ENCODE measurements at regions not wholly inside any gene's neighbourhood (a gene's known extent, or its start where the extent isn't known, plus 50 kb on each side); places are given as distances from the start of the nearest gene placed in this dataset.

GRCh38 chr16:66066404-66066803 is 300.1 kb upstream of the CDH5 start:
- Histone ChIP-seq H3K27ac (ENCODE audit: low read depth, low read length) (no peak overlapping the region), H3K27me3 (ENCODE audit: control insufficient read depth, low read length) (no peaks in the 10 kb centered on the region; the same call in 1 of the 2 replicates), H3K79me2 (ENCODE audit: control insufficient read depth, low read length) (no peaks in the 10 kb centered on the region), H3K9me2 (replicated peaks; ENCODE audit: control insufficient read depth, low read length) (no peaks in the 10 kb centered on the region), H3K4me1 (ENCODE audit: control insufficient read depth, low read length) (no peaks in the 10 kb centered on the region), H3K9me3 (ENCODE audit: control insufficient read depth, insufficient read depth, low read length) (no peaks in the 10 kb centered on the region), H3K4me3 (ENCODE audit: low read length) (no peak overlapping the region), H3K4me2 (ENCODE audit: low read length) (no peak overlapping the region), H3F3A (ENCODE audit: control insufficient read depth, insufficient read depth) (no peaks in the 10 kb centered on the region), H3K36me3 (ENCODE audit: control insufficient read depth, low read length) (no peaks in the 10 kb centered on the region), H4K20me1 (ENCODE audit: control insufficient read depth, insufficient read depth, low read depth, low read length) (no peaks in the 10 kb centered on the region)
- TF ChIP-seq CTCF (IDR thresholded peaks at IDR 0.05; ENCODE audit: low read depth, low read length, poor library complexity, severe bottlenecking) (no peak), EZH2phosphoT487 (IDR thresholded peaks at IDR 0.05; ENCODE audit: borderline replicate concordance, low read length) (no peak)

DNA sequence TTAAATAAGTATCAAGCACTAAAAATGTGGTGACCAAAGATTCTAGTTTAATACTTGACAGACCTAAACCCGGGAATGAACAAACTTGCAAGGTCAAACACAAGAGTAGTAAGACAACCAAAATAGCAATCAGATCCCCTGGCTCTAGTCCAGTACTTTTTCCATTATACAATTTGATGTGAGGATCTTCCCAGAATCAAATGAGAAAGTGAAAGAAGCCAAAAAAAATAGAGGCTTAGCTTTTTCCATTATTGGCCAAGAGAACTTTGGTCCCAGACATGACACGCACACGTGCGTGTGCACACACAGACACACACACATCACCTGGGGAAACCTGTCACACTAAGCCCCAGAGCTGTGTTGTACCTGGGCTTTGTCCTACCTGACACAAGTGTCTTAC is 300.6 kb upstream of the CDH5 start:
- Histone ChIP-seq H3K4me3 (ENCODE audit: low read length) (no peak overlapping the region), H3K27me3 (ENCODE audit: control insufficient read depth, low read length) (no peaks in the 10 kb centered on the region), H3K9me3 (ENCODE audit: control insufficient read depth, insufficient read depth, low read length) (no peaks in the 10 kb centered on the region), H4K20me1 (ENCODE audit: control insufficient read depth, insufficient read depth, low read depth, low read length) (no peaks in the 10 kb centered on the region), H3K4me1 (ENCODE audit: control insufficient read depth, low read length) (no peaks in the 10 kb centered on the region), H3K4me2 (ENCODE audit: low read length) (no peak overlapping the region), H3K9me2 (replicated peaks; ENCODE audit: control insufficient read depth, low read length) (no peaks in the 10 kb centered on the region), H3K36me3 (ENCODE audit: control insufficient read depth, low read length) (no peaks in the 10 kb centered on the region), H3F3A (ENCODE audit: control insufficient read depth, insufficient read depth) (no peaks in the 10 kb centered on the region), H3K79me2 (ENCODE audit: control insufficient read depth, low read length) (no peaks in the 10 kb centered on the region), H3K27ac (ENCODE audit: low read depth, low read length) (no peak overlapping the region)
- no peak for TF ChIP-seq CTCF (IDR thresholded peaks at IDR 0.05; ENCODE audit: low read depth, low read length, poor library complexity, severe bottlenecking)
- no peak for TF ChIP-seq EZH2phosphoT487 (IDR thresholded peaks at IDR 0.05; ENCODE audit: borderline replicate concordance, low read length)

GRCh38 chr16:66064801-66065530 is 301.5 kb upstream of the CDH5 start:
- TF ChIP-seq EZH2phosphoT487 (IDR thresholded peaks at IDR 0.05; ENCODE audit: borderline replicate concordance, low read length) (no peak), CTCF (IDR thresholded peaks at IDR 0.05; ENCODE audit: low read depth, low read length, poor library complexity, severe bottlenecking) (no peak)
- H3K4me1 ChIP-seq (ENCODE audit: control insufficient read depth, low read length) = no peaks in the 10 kb centered on the region

More at GRCh38 chr16:66064801-66065530, 301.5 kb upstream of the CDH5 start:
- Histone ChIP-seq H3K36me3 (ENCODE audit: control insufficient read depth, low read length) (no peaks in the 10 kb centered on the region), H3K79me2 (ENCODE audit: control insufficient read depth, low read length) (no peaks in the 10 kb centered on the region), H3K4me3 (ENCODE audit: low read length) (no peak overlapping the region), H3K9me3 (ENCODE audit: control insufficient read depth, insufficient read depth, low read length) (no peaks in the 10 kb centered on the region), H3K9me2 (replicated peaks; ENCODE audit: control insufficient read depth, low read length) (no peaks in the 10 kb centered on the region), H3K27ac (ENCODE audit: low read depth, low read length) (no peak overlapping the region), H3K27me3 (ENCODE audit: control insufficient read depth, low read length) (no peaks in the 10 kb centered on the region), H3K4me2 (ENCODE audit: low read length) (no peak overlapping the region), H3F3A (ENCODE audit: control insufficient read depth, insufficient read depth) (no peaks in the 10 kb centered on the region), H4K20me1 (ENCODE audit: control insufficient read depth, insufficient read depth, low read depth, low read length) (no peaks in the 10 kb centered on the region)

All from DOHH2 (cell line).